ENCODE measurements at regions not wholly inside any gene's neighbourhood (a gene's known extent, or its start where the extent isn't known, plus 50 kb on each side); places are given as distances from the start of the nearest gene placed in this dataset.
"Not testable (repeated sequence)": the region's sequence is repeated elsewhere in the genome, so short reads cannot be mapped to it uniquely, and the experiment has no call there.

DNA sequence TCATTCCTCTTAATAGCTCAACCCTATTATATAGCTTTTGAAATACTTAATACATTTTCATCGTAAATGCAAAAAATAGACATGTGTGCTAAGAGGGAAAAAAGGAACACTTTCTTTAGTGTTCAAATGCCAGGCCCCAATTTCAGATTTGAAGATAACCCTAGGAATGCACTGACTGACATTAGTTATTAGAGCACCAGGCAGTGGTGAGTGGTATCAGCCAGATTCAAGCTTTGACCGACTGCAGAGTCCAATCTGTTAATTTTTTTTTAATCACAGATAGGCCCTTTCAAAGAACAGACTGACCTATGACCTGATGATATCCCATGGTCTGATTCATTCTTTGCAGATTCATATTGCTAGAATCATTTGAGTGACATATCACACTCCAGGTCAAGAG is 874.2 kb upstream of the CHORDC1 start:
- no peak for DNase-seq

- no peak for DNase-seq
Measured at GRCh38 chr11:91093141-91093540, 870.3 kb upstream of the CHORDC1 start.

GRCh38 chr11:91091563-91091962 is 868.7 kb upstream of the CHORDC1 start:
- DNase-seq: no peak

- no peak for DNase-seq
Measured at GRCh38 chr11:91086028-91086427, 863.2 kb upstream of the CHORDC1 start.

GRCh38 chr11:91082255-91082654 is 859.4 kb upstream of the CHORDC1 start:
- DNase-seq: no peak

- no peak for DNase-seq
Measured at GRCh38 chr11:91081440-91082043, 858.7 kb upstream of the CHORDC1 start.

GRCh38 chr11:91078221-91078620 is 855.4 kb upstream of the CHORDC1 start:
- DNase-seq: no peak

DNA sequence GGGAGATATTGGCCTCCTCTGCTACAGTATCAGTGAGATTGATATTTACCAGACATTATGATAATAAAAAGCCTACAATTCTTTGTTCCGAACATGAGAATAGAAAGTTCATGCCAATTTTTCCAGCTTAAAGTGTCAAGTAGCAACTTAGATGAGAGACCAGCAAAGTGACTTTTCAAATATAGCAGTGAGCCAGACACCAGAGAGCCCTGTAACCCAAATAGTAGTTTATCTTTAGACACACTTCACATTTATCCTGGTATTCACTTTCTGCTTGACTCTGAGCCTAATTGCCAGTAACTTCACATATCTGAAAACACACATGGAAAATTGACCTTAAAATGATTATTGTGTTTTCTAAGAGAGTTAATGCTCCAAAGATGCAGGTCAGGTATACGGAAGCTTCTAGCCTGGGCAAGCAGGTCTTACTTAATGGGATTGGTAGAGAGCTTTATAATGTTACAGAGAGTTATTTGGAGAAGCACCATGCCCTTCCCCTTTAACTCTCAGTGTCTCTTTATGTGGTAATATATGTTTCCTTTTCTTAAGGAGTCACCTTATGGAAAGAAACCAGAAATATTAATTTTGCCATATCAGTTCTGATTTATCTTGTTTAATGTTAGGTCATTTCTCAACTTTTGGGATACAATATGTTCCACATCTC is 852.3 kb upstream of the CHORDC1 start:
- no peak for DNase-seq

DNA sequence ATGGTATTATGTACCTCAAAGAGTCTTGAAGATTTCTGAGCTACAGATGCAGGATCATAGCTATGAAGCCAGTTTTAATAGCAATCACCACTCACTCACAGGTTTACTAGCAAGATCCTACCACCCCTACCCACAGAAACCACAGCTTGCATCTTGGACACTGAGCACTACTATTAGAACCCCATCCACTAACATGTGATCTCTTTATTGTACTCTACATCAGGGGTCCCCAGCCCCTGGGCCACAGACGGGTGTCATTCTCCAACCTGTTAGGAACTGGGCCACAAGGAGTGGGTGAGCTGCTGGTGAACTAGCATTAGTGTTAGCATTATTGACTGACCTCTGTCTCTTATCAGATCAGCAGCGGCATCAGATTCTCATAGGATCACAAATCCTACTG is 844.8 kb upstream of the CHORDC1 start:
- no peak for DNase-seq

DNA sequence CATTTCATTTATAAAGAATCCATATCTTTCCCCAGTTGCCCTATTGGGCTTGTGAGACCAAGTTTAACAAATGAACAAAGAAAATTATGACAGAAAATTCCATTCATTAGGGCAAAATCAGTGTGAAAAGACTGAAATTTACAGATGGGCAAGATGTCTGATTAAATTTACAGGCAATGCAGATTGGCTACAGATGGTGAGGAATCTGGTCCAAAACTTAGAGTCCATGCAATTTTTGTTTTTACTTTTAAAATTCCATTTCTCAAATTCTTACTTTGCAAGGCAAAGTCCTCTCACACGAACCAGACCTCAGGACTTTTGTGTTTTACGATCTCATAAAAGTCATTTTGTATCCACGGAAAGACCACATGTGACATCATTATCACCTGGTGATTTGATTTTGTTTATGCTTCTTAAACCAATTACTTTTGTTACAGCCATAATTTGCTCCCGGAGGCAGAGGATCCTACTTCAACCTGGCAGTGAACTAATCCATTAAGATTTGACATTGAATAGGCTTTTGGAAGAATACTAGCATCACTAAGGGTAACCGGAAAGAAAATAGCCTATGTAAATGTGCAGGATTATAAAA is 843.7 kb upstream of the CHORDC1 start:
- DNase-seq: no peak

DNA sequence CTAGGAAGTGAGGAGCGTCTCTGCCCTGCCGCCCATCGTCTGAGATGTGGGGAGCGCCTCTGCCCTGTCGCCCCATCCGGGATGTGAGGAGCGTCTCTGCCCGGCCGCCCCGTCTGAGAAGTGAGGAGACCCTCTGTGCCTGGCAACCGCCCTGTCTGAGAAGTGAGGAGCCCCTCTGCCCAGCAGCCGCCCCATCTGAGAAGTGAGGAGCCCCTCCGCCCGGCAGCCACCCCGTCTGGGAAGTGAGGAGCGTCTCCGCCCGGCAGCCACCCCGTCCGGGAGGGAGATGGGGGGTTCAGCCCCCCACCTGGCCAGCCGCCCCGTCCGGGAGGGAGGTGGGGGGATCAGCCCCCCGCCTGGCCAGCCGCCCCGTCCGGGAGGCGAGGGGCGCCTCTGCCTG is 840.5 kb upstream of the CHORDC1 start:
- not testable (repeated sequence) for DNase-seq

DNA sequence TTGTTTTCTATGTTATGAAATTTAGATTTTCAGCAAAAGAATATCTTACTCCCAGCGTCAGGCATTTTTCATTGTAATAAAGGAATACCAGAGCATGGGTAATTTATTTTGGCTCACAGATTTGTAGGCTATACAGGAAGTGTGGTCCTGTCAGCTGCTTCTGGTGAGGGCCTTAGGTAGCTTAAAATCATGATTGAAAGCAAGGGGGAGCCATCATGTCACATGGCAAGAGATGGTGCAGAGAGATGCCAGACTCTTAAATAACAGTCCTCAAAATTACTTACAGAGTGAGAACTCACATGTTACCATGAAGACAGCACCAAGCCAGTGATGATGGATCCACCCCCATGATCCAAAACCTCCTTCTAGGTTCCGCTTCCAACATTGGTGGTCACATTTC is 825.0 kb upstream of the CHORDC1 start:
- no peak for DNase-seq

GRCh38 chr11:91046261-91046660 is 823.4 kb upstream of the CHORDC1 start:
- DNase-seq: no peak

GRCh38 chr11:91041626-91042025 is 818.8 kb upstream of the CHORDC1 start:
- DNase-seq: no peak

DNA sequence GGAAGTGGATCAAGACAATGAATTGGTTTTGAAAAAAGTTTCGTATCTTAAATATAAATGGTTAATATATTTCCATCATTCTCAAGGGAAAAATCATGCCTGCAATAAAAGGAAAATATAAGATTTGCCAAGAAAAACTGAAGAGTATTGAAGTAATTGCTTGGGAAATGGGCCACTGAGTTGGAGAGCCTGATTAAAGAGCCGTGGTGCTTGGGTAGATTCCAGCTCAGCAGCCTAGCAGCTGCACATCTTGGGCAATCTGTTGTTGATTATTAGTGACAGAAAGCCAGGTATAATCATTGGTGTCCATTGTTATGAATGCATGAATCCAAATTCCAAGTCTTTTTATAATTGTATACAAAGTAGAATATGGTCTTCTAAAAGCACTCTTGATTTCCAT is 800.9 kb upstream of the CHORDC1 start:
- no peak for DNase-seq

DNA sequence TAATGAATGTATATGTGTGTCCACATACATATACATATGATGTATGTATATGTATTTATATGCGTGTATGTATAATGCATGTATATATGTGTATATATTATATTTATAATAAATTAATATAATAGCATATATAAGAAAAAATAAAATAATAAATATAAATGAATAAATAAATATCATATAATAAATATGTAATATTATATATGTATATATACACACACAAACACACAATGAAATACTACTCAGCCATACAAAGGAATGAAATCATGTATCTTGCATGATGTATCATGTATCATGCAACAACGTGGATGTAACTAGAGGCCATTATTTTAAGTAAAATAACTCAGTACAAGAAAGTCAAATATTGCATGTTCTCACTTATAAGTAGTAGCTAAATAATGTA is 788.7 kb upstream of the CHORDC1 start:
- DNase-seq: no peak

DNA sequence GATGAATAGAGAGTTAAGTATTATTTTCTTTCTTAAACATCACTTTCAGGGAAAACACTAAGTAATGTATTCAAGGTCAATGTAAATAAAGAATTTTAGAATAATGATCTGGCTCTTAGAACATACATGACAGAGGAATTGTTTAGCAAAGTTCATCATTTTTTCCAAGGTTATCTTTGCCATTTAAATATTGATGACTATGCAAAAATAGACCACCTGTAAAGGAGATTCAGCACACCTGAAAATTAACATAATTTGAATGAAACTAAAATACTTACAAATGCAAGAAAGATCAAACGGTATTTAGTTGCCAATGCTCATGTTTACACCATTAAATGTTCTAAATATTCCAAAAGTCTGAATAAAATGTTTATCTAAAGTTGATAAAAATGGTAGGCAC is 782.6 kb upstream of the CHORDC1 start:
- no peak for DNase-seq

- no peak for DNase-seq
Measured at GRCh38 chr11:90997241-90997640, 774.4 kb upstream of the CHORDC1 start.

- not testable (repeated sequence) for DNase-seq
Measured at GRCh38 chr11:90972159-90972558, 749.3 kb upstream of the CHORDC1 start.

DNA sequence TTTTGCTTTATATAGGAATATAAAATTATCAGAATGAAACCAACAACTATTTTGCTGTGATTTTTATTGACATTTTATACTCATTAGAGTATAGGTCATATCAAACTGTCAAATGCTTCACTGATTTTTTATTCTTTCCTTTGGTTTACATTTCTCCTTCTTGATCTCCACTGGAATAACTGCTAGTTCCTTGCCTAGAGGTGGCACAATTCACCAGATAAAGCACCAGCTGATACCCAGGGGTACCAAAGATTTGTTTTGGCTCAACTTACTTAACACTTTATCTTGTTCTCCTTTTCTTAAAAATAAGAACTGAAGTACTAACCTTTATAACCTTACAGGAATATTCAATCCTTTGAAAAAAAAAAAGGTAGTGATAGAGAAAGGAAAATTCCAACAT is 725.1 kb upstream of the CHORDC1 start:
- DNase-seq: no peak

- no peak for DNase-seq
Measured at GRCh38 chr11:90930252-90930651, 707.4 kb upstream of the CHORDC1 start.

GRCh38 chr11:90919332-90919731 is 696.5 kb upstream of the CHORDC1 start:
- DNase-seq: peak; percentile 40

- DNase-seq: no peak
Measured at GRCh38 chr11:90916706-90917105, 693.9 kb upstream of the CHORDC1 start.

- DNase-seq: no peak
Measured at GRCh38 chr11:90913131-90913668, 690.4 kb upstream of the CHORDC1 start.

All from dermis blood vessel endothelial cell (primary cell).